HEK293 (cell line): ENCODE measurements at regions not wholly inside any gene's neighbourhood (a gene's known extent, or its start where the extent isn't known, plus 50 kb on each side); places are given as distances from the start of the nearest gene placed in this dataset.

Experiments used
- ATF2 ChIP-seq: fragments of 450-650 bp; formaldehyde crosslinking; IDR thresholded peaks from 2 replicates; pipeline ENCODE4 v1.5.1; 2016; ENCODE audit warnings: missing biosample characterization, missing genetic modification characterization, low read depth
- CTCF ChIP-seq: fragments of 450-650 bp; formaldehyde crosslinking; IDR thresholded peaks from 2 replicates; pipeline ENCODE4 v1.5.1; 2016; ENCODE audit warnings: missing biosample characterization, missing genetic modification characterization
- KLF1 ChIP-seq: fragments of 450-650 bp; formaldehyde crosslinking; IDR thresholded peaks from 2 replicates; pipeline ENCODE4 v1.5.1; 2016; ENCODE audit warnings: missing biosample characterization, missing genetic modification characterization
- KLF16 ChIP-seq: fragments of 450-650 bp; formaldehyde crosslinking; IDR thresholded peaks from 2 replicates; pipeline ENCODE4 v1.5.1; 2017; ENCODE audit warnings: missing biosample characterization, missing genetic modification characterization
- MZF1 ChIP-seq: fragments of 450-650 bp; formaldehyde crosslinking; IDR thresholded peaks from 2 replicates; pipeline ENCODE4 v1.5.1; 2017; ENCODE audit warnings: missing biosample characterization, missing genetic modification characterization, borderline replicate concordance
- SALL2 ChIP-seq: fragments of 450-650 bp; formaldehyde crosslinking; IDR thresholded peaks from 2 replicates; pipeline ENCODE4 v1.5.0; 2017; ENCODE audit warnings: missing biosample characterization, mild to moderate bottlenecking, missing genetic modification characterization, borderline replicate concordance
- TCF7L2 ChIP-seq: IDR thresholded peaks from 2 replicates; pipeline ENCODE4 v1.6.1; 2011; ENCODE audit warnings: low read depth, mild to moderate bottlenecking, inconsistent platforms, low read length, moderate library complexity, borderline replicate concordance
- YY1 ChIP-seq: fragments of 450-650 bp; formaldehyde crosslinking; IDR thresholded peaks from 2 replicates; pipeline ENCODE4 v1.5.1; 2018; ENCODE audit warnings: missing biosample characterization, missing genetic modification characterization
- ZIC2 ChIP-seq: fragments of 450-650 bp; formaldehyde crosslinking; IDR thresholded peaks from 2 replicates; pipeline ENCODE4 v1.5.1; 2016; ENCODE audit warnings: missing biosample characterization, missing genetic modification characterization
- ZNF140 ChIP-seq: fragments of 450-650 bp; formaldehyde crosslinking; IDR thresholded peaks from 2 replicates; pipeline ENCODE4 v1.5.1; 2016; ENCODE audit warnings: missing biosample characterization, missing genetic modification characterization
- ZNF184 ChIP-seq: fragments of 450-650 bp; IDR thresholded peaks from 2 replicates; pipeline ENCODE4 v1.5.1; 2018; ENCODE audit warnings: missing biosample characterization, mild to moderate bottlenecking, missing genetic modification characterization
- ZNF48 ChIP-seq: fragments of 450-650 bp; formaldehyde crosslinking; IDR thresholded peaks from 2 replicates; pipeline ENCODE4 v1.5.1; 2016; ENCODE audit warnings: missing biosample characterization, missing genetic modification characterization

GRCh38 chr7:41163991-41164390 lies 538.9 kb downstream of the INHBA start:
- no peak for TF ChIP-seq KLF1 (tag by site-specific recombination)
- TF ChIP-seq ATF2: no peak
- TF ChIP-seq KLF16: no peak
- TF ChIP-seq YY1 (tag by site-specific recombination): no peak
- TF ChIP-seq ZIC2 (tag by site-specific recombination): no peak
- no peak for TF ChIP-seq ZNF140 (tag by site-specific recombination)
- no peak for TF ChIP-seq CTCF (tag by site-specific recombination)
- no peak for TF ChIP-seq TCF7L2
- no peak for TF ChIP-seq MZF1
- TF ChIP-seq ZNF184: no peak
- TF ChIP-seq SALL2 (tag by site-specific recombination): no peak
- TF ChIP-seq ZNF48 (tag by site-specific recombination): no peak
